HG03097 (cell line): ENCODE measurements at regions not wholly inside any gene's neighbourhood (a gene's known extent, or its start where the extent isn't known, plus 50 kb on each side); places are given as distances from the start of the nearest gene placed in this dataset.
"Not testable (repeated sequence)": the region's sequence is repeated elsewhere in the genome, so short reads cannot be mapped to it uniquely, and the experiment has no call there.

Experiments
- ATAC-seq: cut with Tn5 transposase; IDR thresholded peaks from one replicate; pipeline ENCODE4 v1.9.1; 2021; ENCODE audit not compliant: unreplicated experiment, low FRiP score

DNA sequence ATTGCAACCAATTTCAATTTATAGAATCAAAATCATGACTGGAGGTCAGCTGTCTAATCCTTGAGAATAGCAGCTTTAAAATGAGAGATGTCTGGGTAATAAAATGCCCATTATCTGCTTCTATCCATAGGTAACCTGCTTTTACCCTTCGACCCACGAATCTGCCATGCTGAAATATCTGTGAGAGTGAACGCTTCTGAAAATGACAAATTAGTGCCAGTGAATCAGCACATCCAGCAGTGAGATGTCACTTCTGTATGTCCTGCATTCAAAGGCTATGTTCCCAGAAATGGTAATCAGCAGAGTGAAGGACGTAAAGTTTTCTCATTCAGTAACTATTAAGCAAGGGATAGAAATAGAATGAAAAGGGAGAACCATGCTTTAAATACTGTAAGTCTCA, 532.4 kb upstream of the ITGA1 start:
- no peak for ATAC-seq

DNA sequence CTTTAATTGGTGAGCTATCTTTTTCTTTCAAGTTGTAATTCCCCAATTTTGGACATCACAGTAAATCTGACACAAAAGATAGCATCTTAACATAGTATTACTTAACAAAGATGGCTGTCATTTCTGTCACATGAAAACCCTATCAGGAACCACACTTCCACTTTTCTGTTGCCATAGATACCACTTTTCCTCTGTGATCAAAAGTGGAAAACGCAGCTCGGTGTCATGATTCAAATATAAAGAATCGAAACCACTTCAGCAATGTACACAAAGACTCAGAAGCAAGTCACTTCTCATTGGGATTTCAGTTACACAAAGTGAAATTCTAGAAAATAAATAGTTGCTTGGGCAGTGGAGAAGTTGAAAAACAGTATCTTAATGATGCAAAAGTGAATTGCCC, 524.9 kb upstream of the ITGA1 start:
- ATAC-seq, result no peak

DNA sequence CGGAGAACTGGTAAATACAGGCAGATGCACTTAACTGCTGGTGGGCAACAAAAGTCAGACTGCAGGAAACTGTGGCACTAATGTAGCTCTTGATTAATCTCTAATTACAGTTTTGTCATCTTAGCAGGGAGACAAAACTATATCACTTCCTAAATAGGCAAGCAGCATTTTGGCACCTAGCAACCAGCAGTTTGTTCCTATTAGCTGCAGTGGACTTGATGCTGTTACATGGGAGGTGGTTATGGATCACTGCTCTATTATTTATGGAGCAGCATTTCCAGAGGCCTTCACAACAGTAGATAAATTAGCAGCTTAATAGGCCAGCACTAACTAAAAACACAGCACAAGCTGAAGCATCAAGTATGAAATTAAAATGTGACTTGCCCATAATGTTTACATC, 518.3 kb upstream of the ITGA1 start:
- ATAC-seq, result no peak

DNA sequence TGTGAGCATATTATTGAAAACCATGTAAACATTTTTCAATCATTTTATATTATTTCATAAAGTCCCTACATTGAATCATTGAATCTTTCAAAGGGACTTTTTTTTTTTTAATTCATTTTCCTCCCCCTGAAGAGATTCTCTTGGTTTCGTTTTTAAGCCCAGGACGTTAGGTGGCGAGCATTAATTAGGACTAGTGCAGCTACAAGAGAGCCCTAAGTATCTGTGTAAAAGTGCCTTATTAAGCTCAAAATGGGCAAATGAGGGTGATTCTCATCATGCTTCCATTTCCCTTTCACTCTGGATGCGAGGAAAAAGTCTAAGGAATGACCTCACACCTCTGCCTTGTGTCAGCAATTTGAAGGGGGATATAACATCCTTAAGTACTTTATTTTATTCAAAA, 517.9 kb upstream of the ITGA1 start:
- no peak for ATAC-seq

DNA sequence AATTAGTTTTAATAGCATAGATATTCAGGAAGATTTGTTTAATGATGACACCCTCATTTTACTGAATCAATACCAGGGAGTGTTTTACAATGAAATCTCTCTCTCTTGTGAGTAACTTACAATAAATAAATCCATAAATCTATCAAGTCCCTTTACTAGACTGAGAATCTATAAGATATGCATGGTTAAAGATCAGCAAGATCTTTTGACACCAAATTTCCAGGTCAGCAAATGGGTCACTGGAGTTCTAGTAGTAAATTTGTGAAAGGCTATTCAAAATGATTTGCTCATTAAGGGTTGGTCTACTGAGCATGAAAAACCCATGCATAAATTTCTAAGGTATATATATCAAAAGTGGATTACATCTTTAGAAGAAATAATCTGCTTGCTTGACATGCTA, 512.1 kb upstream of the ITGA1 start:
- no peak for ATAC-seq

DNA sequence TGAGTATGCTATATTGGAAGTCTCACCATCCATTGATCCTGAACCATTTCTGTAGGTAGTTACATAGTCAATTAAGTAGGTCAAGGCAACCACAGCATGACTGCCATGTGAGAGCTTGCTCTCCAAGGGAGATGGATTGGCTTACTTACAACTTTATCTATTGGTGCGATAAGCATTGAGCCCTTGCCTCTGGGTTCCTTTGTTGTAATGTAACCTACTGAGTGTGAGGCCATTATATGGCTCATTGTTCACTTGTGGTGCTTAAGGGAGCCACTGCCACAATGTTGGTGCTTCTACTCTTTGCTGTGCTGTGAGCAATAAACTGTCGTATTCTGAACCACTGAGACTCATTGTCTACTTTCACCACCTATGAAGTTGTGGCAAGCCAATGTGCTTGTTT, 510.6 kb upstream of the ITGA1 start:
- no peak for ATAC-seq

DNA sequence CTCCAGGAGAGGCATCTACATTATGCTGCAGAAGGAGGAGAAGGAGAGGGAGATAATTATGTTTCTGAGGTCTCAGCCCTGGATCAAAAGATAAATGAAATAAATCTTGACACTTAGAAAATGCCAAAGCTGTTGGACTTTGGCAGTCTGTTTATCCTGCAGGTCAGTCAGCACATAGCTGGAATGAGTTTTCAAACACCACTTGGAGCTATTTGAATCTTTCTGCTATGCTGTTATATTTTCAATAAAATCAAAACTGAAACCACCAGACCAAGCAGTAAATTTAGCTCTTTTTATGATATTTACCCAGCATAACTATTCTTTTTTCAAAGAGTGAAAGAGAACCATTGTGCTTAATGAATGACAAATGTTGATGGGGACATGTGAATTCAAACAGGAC, 505.1 kb upstream of the ITGA1 start:
- ATAC-seq, result no peak

DNA sequence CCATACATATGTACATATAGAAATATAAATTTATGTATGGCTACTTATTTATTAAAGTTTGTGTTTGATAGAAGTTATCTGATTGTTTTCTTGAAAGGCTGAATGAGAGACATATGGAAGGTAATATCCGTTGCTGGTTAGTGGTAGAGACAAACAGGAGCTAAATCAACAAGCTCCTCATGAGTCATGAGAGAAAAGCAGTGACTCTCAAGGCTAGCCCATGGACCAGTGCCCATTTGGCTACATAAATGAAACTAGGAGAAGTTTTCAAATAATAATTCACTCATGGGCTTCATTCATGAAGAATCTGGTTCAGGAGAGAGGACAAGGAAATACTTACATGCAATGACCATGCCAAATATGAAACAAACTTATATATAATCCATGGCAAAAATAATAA, 504.5 kb upstream of the ITGA1 start:
- ATAC-seq, result no peak

DNA sequence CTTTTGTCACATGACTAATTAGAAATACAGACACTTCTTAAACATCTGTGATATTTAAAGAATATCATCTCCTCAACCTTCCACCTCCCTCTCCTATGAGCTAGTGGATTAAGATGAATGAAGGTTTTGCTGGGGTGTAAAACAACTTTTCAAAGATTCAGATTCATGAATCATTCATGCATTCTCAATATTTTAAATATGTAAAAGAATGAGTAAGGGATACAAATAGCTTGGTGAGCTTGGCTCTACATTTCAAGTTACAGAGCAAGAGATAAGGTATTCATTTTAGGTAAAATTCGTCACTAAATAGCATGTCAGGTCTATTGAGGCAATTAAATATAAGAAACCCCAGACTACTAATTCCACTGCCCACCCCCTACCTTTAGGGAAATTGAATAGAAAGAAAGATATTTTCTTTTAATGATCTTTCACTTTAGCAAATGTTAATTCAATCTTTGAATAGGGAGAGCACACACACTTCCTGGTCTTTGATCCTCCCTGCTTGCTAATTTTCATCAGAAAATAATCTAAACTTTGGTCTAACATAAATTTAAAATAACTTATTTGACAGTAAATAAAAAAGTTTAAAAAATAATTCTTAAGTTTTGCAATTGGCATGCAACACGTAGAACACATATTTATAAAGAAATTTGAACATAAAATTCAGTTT, 486.9 kb upstream of the ITGA1 start:
- ATAC-seq, result no peak

DNA sequence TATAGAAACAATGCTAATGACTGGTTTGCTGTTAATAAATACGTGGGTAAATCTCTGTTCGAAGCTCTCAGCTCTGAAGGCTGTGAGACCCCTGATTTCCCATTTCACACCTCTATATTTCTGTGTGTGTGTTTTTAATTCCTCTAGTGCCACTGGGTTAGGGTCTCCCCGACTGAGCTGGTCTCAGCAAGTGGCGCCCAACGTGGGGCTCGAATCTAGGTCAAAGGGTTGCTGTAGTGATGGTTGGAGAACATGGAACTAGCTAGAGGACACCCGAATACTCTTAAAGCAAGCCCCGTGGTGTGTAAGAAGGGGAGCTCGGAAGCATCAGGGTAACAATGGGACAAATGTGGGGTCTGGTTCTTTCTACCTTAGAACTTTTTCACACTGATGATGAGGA, 482.9 kb upstream of the ITGA1 start:
- ATAC-seq, result not testable (repeated sequence)

DNA sequence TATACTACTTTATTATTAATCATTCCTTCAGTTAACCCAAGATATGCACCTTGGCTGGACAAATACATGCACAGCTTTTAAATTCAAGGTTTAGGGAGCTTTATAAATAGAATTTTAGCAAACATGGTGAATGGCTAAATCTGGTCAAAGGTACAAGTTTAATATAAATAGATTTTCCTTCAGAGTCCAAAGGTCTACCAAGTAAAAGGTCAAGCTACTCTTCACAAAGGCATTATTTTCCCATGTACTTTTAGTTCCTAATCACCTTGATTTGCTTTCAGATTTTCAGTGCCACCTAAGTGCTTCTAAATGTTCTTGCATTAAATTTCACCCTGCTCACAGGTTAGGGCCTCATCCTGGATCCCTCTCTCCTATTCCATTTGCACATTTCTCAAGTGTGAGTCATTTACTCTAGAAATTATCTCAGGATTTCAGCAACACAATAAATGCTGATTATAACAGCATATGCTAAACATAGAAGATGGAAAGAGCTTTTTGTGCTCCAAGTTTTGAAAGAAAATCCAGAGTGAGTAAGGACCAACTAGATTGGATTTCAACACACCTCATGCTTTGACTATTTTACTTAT, 459.4 kb upstream of the ITGA1 start:
- no peak for ATAC-seq

DNA sequence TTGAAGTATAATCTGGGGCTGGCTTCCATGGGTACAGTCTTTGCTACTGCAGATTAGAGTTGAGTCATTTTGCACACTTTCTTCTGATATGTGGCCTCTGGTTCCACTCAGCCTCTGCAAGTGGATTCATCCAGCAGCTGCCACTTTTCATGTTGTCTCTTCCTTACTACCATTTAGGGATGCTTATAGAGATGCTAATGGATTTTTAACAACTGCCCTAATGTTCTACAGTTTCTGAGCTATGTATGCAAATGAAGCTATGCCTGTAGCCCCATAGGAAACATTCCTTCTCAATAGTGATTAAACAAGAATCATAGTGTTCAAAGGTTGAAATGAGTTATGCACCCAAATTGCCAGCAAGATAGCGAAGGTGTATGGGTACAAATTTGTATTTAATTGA, 456.0 kb upstream of the ITGA1 start:
- no peak for ATAC-seq

DNA sequence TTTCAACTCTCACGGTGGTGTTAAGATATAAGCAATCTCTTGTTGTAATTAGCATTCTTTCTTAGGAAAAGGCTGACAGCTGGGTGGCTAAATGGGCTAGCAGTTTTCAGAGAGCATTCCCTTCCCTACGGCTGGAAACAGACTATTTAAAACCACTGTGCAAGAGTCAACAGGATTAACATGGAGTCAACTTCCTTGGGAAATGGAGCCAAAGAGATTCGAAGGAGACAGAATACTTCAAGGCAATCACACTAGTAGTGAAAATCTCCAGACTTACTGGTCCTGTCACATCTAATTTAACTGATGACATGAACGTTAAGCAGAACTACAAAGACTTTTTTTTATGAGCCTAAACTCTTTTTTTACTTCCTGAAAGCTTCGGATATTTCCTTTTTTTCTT, 453.3 kb upstream of the ITGA1 start:
- ATAC-seq, result no peak

DNA sequence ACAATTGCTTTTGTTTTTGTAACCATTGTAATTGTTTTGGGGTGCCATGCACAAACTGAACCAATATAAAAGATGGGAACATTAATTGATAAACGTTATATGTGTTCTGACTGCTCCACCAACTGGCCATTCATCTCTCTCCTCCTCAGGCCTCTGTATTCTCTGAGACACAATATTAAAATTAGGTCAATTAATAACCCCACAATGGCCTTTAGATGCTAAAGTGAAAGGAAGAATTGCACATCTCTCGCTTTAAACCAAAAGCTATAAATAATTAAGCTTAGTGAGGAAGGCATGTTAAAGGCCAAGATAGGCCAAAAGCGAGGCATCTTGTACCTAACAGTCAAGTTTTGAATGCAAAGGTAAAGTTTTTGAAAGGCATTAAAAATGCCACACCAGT, 448.4 kb upstream of the ITGA1 start:
- peak; percentile 54 for ATAC-seq

DNA sequence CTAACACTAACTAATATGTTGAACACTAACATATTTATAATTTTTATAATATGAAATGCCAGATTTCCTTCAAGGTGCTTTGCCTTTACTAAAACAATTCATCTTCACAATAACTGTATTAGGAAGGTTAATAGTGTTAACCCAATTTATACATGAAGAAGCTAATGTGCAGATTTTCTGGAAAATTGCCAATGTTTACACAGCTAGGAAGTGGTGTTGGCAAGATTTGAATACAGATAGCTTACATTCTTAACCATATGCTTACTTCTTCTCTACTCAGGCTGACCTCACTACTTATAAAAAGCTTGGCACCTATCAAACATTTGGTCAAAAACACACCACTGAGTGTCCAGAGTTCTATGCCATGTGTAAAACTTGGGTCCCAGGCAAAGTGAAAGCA, 445.4 kb upstream of the ITGA1 start:
- ATAC-seq, result no peak

DNA sequence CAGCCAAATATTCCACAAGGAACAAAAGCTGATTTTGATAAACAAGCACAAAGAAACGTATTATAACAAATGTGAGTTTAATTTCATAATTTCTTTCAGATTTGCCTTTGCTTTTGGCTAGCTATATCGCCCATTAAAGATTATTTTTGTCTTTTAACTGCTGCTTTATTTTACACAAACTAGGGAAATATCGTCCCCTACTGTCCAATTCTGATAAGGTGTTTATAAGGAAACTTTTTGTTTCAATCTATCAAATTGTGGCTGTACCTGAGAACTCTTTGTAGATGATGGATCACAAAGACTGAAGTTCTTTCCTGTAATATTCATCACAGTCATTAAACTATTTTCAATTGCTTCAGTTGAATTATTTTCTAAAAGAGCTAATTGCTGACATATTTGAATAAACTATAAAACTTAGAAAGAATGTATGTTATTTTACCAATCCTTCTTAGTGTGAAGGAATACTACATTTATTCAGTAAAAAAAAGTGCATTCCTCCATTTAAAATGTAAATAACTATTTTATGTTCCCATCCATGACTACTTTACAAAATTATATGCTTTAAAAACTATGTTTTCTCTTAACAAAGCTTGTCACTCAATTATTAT, 431.3 kb upstream of the ITGA1 start:
- no peak for ATAC-seq

DNA sequence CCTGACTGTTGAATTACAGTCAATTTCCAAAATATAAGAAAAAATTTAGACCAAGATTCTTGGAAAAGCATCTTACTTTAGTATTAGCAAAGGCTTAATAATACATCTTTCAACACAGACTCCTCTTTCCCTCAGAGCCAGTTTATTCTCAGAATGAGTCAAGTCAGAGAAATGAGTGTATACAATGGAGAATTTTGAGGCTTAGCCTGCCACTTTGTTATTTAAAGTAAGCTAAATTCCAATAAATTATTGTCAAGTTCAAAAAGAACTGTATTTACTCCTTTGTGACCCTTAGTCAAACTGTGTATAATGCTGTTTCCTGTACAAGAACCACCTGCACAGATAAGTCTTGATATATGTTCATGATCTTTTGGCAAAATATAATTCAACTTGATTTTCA, 428.5 kb upstream of the ITGA1 start:
- ATAC-seq, result no peak

DNA sequence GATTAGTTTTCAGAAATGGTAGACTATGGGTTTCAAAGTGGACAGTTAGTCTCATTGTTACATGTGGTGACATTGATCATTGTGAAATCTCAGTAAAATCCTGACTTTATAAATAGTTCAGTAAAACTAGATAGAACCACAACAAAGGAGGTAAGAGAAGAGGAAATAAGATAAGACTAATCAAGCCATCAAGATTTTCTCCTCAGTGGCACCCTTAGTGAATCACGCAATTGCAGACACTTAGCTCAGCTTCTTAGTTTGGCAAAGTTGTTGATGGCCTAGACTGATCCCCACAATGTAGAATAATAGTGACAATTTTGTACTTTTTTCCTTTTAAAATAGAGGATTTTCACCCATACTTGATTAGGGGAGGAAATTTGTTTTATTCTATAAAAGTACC, 426.7 kb upstream of the ITGA1 start:
- ATAC-seq, result no peak

DNA sequence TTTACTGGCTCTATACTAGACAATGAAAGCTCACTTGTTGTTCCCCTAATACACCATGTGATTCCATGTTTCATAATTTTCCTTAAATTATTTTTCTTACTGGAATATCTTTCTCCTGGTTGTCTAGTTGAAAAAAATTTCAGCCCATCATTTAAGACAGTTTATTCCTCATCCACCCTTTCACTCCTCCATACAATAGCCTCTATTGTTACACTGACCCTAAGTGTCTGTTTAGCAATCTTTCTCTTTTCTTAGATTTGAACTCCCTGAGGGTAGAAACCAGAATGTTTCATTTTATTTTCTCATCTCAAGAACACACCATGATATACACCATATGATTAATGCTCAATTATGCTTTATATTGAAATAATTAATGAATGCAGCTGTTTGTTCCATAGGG, 413.4 kb upstream of the ITGA1 start:
- no peak for ATAC-seq

DNA sequence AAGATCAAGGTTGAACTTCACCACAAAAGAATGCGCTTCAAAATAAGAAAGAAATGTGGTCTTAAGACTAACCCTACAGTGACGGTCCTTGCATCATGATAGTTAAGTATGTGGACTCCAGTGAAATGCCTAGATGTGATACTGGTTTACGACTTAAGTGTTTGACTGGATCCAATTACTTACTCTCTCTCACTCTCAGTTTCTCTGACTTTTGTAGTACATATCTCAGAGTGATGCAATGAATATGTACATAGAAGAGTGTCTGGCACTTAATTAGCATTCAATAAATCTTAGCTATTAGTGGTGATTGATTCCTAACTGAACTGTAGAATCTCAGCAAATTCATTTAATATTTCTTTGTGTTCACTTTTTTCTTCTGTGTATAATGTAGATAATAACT, 411.7 kb upstream of the ITGA1 start:
- no peak for ATAC-seq

DNA sequence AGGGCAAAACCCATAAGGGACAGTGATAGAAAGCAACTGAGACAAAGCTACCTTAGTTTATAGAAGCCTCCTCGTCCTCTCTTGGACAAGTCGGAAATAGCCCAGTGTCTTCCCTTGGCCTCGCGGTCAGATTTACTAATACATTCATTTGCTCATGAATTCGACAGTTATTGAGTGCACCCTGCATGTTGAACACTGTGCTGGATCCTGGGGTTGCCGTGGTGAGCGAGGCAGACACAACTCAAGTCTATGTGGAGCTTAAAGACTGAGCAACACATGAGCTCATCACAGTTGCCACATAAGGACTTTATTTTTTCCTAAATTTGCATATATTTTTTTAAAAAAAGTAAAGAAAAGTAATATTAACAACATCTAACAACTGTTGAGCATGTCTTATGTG, 411.1 kb upstream of the ITGA1 start:
- ATAC-seq, result no peak

DNA sequence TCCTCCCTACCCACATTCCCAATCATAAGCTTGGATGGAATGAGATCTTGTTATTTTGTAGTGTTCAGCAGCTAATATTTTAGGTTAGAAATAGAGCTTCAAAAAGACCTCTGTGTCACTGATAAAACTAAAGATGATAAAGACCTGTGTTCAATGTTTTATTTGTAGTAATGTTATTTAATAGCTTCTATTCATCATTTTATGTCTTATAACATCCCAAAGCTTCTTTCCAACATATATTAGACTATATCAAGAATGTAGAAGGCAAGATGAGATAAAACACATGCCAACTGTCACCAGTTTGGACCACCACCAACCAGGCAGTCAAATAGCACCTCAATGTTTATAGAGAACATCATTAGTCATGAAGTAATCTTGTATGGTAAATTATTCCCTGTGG, 409.5 kb upstream of the ITGA1 start:
- no peak for ATAC-seq

DNA sequence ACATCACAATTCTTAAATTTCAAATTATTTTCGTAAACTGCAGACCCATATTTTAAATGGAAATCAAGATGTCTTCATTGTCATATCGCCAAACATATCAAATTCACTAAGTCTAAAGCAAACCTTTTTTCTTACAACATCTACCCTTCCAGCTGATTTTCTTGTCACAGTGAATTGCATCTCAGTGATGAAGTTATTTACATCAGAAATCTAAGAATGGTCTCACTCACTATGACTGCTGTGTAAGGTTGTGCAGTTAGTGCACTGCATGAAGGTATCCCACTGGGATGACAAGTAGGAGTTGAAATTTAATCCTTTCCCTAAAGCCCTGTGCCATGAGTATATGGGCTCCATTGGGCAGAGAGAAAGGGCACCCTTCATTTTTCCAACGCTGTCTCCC, 399.4 kb upstream of the ITGA1 start:
- no peak for ATAC-seq
